SK-N-SH (cell line): ENCODE measurements at regions not wholly inside any gene's neighbourhood (a gene's known extent, or its start where the extent isn't known, plus 50 kb on each side); places are given as distances from the start of the nearest gene placed in this dataset.

Source experiments
- CTCF ChIA-PET: fragments of 300-600, 350-600 bp; formaldehyde crosslinking; extraction: SDS; loops from one replicate; lab custom pipeline; 2021; lab: Yijun Ruan, JAX
- POLR2A ChIA-PET: fragments of 350-600 bp; sonication (Branson Sonifier 250); formaldehyde crosslinking; extraction: SDS; loops from one replicate; lab custom pipeline; 2020; ENCODE audit warnings: antibody characterized with exemption, inconsistent platforms; lab: Yijun Ruan, JAX
- DNase-seq: peaks from one replicate; pipeline ENCODE4 v3.0.0; 2012
- H2AFZ ChIP-seq: fragments of 200-600 bp; sonication (generic); 2 replicates; pipeline ENCODE4 v1.8.1; 2016; ENCODE audit warnings: antibody characterized with exemption, mild to moderate bottlenecking, low read depth
- H3F3A ChIP-seq: fragments of 200-600 bp; sonication (generic); replicated peaks from 2 replicates; pipeline ENCODE3; 2016; ENCODE audit warnings: antibody characterized with exemption, mild to moderate bottlenecking; ENCODE audit not compliant: insufficient read depth
- H3K27ac ChIP-seq, 2 experiments: fragments of 200-500 bp in 1 of 2; fragments of 200-600 bp in 1 of 2; sonication (Bioruptor generic) in 1 of 2; sonication (generic), shearing (Covaris generic) in 1 of 2; 2 replicates each; pipeline versions ENCODE4 v1.5.1 to v1.6.1; 2014 to 2016; ENCODE audit warnings: low read depth in 2 of 2, inconsistent platforms in 1 of 2, low read length in 1 of 2, mild to moderate bottlenecking in 1 of 2, mixed read lengths in 1 of 2
- H3K27me3 ChIP-seq: fragments of 200-600 bp; sonication (generic), shearing (Covaris generic); 2 replicates; pipeline ENCODE4 v1.6.1; 2016; ENCODE audit warnings: mixed run types; ENCODE audit not compliant: insufficient read depth
- H3K36me3 ChIP-seq, 2 experiments: fragments of 200-500 bp in 1 of 2; fragments of 200-600 bp in 1 of 2; sonication (Bioruptor generic) in 1 of 2; sonication (generic) in 1 of 2; replicated peaks in 1 of 2; 2 replicates each; pipeline versions ENCODE3 to v1.5.1; 2014 to 2016; ENCODE audit warnings: low read length in 1 of 2, mild to moderate bottlenecking in 1 of 2; ENCODE audit not compliant: insufficient read depth in 2 of 2, control insufficient read depth in 1 of 2
- H3K4me1 ChIP-seq, 2 experiments: fragments of 200-500 bp in 1 of 2; fragments of 200-600 bp in 1 of 2; sonication (Bioruptor generic) in 1 of 2; sonication (generic), shearing (Covaris generic) in 1 of 2; 2 replicates each; pipeline versions ENCODE4 v1.5.1 to v1.6.1; 2014 to 2016; ENCODE audit warnings: low read depth in 1 of 2, low read length in 1 of 2, mixed run types in 1 of 2; ENCODE audit not compliant: insufficient read depth in 2 of 2, control insufficient read depth in 1 of 2
- H3K4me2 ChIP-seq: fragments of 200-600 bp; sonication (generic), shearing (Covaris generic); 2 replicates; pipeline ENCODE4 v1.6.1; 2017; ENCODE audit warnings: mixed run types
- H3K4me3 ChIP-seq, 2 experiments: fragments of 200-500 bp in 1 of 2; fragments of 200-600 bp in 1 of 2; sonication (Bioruptor generic) in 1 of 2; sonication (generic), shearing (Covaris generic) in 1 of 2; 2 replicates each; pipeline versions ENCODE4 v1.5.1 to v1.8.1; 2014 to 2016; ENCODE audit warnings: low read depth in 2 of 2, inconsistent platforms in 1 of 2, low read length in 1 of 2, mild to moderate bottlenecking in 1 of 2, mixed read lengths in 1 of 2, moderate library complexity in 1 of 2
- H3K79me2 ChIP-seq: fragments of 200-600 bp; sonication (generic); 2 replicates; pipeline ENCODE4 v1.8.1; 2017; ENCODE audit warnings: mild to moderate bottlenecking; ENCODE audit not compliant: insufficient read depth
- H3K9ac ChIP-seq: fragments of 200-600 bp; sonication (generic); 2 replicates; pipeline ENCODE4 v1.6.1; 2017; ENCODE audit warnings: mixed run types
- H3K9me2 ChIP-seq: fragments of 200-600 bp; sonication (generic); 2 replicates; pipeline ENCODE4 v1.6.1; 2017; ENCODE audit warnings: mixed run types
- H3K9me3 ChIP-seq: fragments of 200-600 bp; sonication (generic); 2 replicates; pipeline ENCODE4 v1.6.1; 2017; ENCODE audit warnings: mixed run types, mild to moderate bottlenecking, moderate library complexity
- H4K20me1 ChIP-seq: fragments of 200-600 bp; sonication (generic); 2 replicates; pipeline ENCODE4 v1.6.1; 2017; ENCODE audit warnings: mild to moderate bottlenecking, mixed run types; ENCODE audit not compliant: insufficient read depth
- CHD2 ChIP-seq: fragments of 150-350 bp; IDR thresholded peaks from 2 replicates; pipeline ENCODE4 v1.6.1; 2018; ENCODE audit warnings: low read length; ENCODE audit not compliant: partially characterized antibody
- CTCF ChIP-seq: fragments of 200-600 bp; sonication (generic); IDR thresholded peaks from 2 replicates; pipeline ENCODE4 v1.6.1; 2017; ENCODE audit warnings: antibody characterized with exemption, mild to moderate bottlenecking, moderate library complexity
- FOSL2 ChIP-seq: IDR thresholded peaks from 2 replicates; pipeline ENCODE4 v1.4.0; 2012; ENCODE audit warnings: low read depth, mild to moderate bottlenecking, moderate library complexity, borderline replicate concordance
- GATA2 ChIP-seq: sonication (generic); formaldehyde crosslinking; IDR thresholded peaks from 2 replicates; pipeline ENCODE4 v1.5.0; 2020; ENCODE audit warnings: mild to moderate bottlenecking, missing genetic modification reagents
- JUND ChIP-seq: IDR thresholded peaks from 2 replicates; pipeline ENCODE4 v1.4.0; 2012
- MEF2A ChIP-seq: IDR thresholded peaks from 2 replicates; pipeline ENCODE4 v1.4.0; 2012; ENCODE audit warnings: low read depth, borderline replicate concordance
- NRF1 ChIP-seq: IDR thresholded peaks from 2 replicates; pipeline ENCODE4 v1.6.1; 2012; ENCODE audit warnings: low read depth, mild to moderate bottlenecking, low read length
- POLR2AphosphoS5 ChIP-seq: IDR thresholded peaks from 2 replicates; pipeline ENCODE4 v1.6.1; 2012; ENCODE audit warnings: low read depth, low read length
- REST ChIP-seq: IDR thresholded peaks from 2 replicates; pipeline ENCODE4 v1.6.1; 2012; ENCODE audit warnings: mild to moderate bottlenecking, low read depth, low read length, moderate library complexity
- RFX5 ChIP-seq: IDR thresholded peaks from 2 replicates; pipeline ENCODE4 v1.6.1; 2012; ENCODE audit warnings: mild to moderate bottlenecking, improper control_type of control experiment, low read length
- RXRA ChIP-seq: IDR thresholded peaks from 2 replicates; pipeline ENCODE4 v1.4.0; 2012; ENCODE audit warnings: low read depth, mild to moderate bottlenecking, borderline replicate concordance
- SIN3A ChIP-seq: IDR thresholded peaks from 2 replicates; pipeline ENCODE4 v1.6.1; 2012; ENCODE audit warnings: low read depth, mild to moderate bottlenecking, low read length, moderate library complexity, borderline replicate concordance
- TAF1 ChIP-seq: IDR thresholded peaks from 2 replicates; pipeline ENCODE4 v1.6.1; 2012; ENCODE audit warnings: low read depth, mild to moderate bottlenecking, low read length, moderate library complexity, borderline replicate concordance
- TEAD4 ChIP-seq: IDR thresholded peaks from 2 replicates; pipeline ENCODE4 v1.4.0; 2012; ENCODE audit warnings: mild to moderate bottlenecking, borderline replicate concordance; ENCODE audit not compliant: insufficient read depth
- YY1 ChIP-seq: IDR thresholded peaks from 2 replicates; pipeline ENCODE4 v1.4.0; 2012; ENCODE audit warnings: low read depth, mild to moderate bottlenecking
- WGBS: methylation state at CpG from one replicate; pipeline ENCODE4 v1.1.6; 2017; ENCODE audit warnings: low lambda C conversion rate; 5-methylcytosine and 5-hydroxymethylcytosine counted together
- TF ChIP-seq, protein P1 (sequence below): IDR thresholded peaks from 2 replicates; pipeline ENCODE4 v1.4.0; 2012; ENCODE audit warnings: low read depth, borderline replicate concordance
- TF ChIP-seq, protein P2 (sequence below): IDR thresholded peaks from 2 replicates; pipeline ENCODE4 v1.4.0; 2012; ENCODE audit warnings: low read depth
- TF ChIP-seq, protein P3 (sequence below): fragments of 150-350 bp; IDR thresholded peaks from 2 replicates; pipeline ENCODE4 v1.6.1; 2016; ENCODE audit warnings: mild to moderate bottlenecking, low read depth, low read length
- TF ChIP-seq, protein P4 (sequence below): IDR thresholded peaks from 2 replicates; pipeline ENCODE4 v1.4.0; 2012; ENCODE audit warnings: low read depth, borderline replicate concordance

GRCh38 chr2:187013058-187013457 is 164.1 kb upstream of the ZSWIM2 start:
- no peaks in the 10 kb centered on the region for H3K36me3 ChIP-seq
- CTCF ChIA-PET: no interaction called here
- no peak overlapping the region for H3K4me2 ChIP-seq
- no peak for DNase-seq
- no peaks in the 10 kb centered on the region for H3K27me3 ChIP-seq
- H4K20me1 ChIP-seq: no peaks in the 10 kb centered on the region
- 82% methylated on average over 4 of the region's 4 CpGs for WGBS
- no peaks in the 10 kb centered on the region for H3K4me1 ChIP-seq
- TF ChIP-seq YY1 (no peak), FOSL2 (no peak), POLR2AphosphoS5 (no peak), RXRA (no peak), JUND (no peak), TEAD4 (no peak), RFX5 (no peak), CTCF (no peak), TAF1 (no peak), MEF2A (no peak), CHD2 (no peak), SIN3A (no peak), REST (no peak), NRF1 (no peak), GATA2 (CRISPR knock-in tag) (no peak)
- TF ChIP-seq, protein P1, sequence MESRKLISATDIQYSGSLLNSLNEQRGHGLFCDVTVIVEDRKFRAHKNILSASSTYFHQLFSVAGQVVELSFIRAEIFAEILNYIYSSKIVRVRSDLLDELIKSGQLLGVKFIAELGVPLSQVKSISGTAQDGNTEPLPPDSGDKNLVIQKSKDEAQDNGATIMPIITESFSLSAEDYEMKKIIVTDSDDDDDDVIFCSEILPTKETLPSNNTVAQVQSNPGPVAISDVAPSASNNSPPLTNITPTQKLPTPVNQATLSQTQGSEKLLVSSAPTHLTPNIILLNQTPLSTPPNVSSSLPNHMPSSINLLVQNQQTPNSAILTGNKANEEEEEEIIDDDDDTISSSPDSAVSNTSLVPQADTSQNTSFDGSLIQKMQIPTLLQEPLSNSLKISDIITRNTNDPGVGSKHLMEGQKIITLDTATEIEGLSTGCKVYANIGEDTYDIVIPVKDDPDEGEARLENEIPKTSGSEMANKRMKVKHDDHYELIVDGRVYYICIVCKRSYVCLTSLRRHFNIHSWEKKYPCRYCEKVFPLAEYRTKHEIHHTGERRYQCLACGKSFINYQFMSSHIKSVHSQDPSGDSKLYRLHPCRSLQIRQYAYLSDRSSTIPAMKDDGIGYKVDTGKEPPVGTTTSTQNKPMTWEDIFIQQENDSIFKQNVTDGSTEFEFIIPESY: no peak
- TF ChIP-seq, protein P2, sequence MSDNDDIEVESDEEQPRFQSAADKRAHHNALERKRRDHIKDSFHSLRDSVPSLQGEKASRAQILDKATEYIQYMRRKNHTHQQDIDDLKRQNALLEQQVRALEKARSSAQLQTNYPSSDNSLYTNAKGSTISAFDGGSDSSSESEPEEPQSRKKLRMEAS: no peak
- TF ChIP-seq, protein P3, sequence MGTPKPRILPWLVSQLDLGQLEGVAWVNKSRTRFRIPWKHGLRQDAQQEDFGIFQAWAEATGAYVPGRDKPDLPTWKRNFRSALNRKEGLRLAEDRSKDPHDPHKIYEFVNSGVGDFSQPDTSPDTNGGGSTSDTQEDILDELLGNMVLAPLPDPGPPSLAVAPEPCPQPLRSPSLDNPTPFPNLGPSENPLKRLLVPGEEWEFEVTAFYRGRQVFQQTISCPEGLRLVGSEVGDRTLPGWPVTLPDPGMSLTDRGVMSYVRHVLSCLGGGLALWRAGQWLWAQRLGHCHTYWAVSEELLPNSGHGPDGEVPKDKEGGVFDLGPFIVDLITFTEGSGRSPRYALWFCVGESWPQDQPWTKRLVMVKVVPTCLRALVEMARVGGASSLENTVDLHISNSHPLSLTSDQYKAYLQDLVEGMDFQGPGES: no peak
- TF ChIP-seq, protein P4, sequence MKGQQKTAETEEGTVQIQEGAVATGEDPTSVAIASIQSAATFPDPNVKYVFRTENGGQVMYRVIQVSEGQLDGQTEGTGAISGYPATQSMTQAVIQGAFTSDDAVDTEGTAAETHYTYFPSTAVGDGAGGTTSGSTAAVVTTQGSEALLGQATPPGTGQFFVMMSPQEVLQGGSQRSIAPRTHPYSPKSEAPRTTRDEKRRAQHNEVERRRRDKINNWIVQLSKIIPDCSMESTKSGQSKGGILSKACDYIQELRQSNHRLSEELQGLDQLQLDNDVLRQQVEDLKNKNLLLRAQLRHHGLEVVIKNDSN: no peak
- H2AFZ ChIP-seq: no peak overlapping the region
- no peaks in the 10 kb centered on the region for H3K9me2 ChIP-seq
- no peak overlapping the region for H3K9ac ChIP-seq
- H3F3A ChIP-seq: peaks cover 6% of the 10 kb centered on the region
- H3K79me2 ChIP-seq: no peaks in the 10 kb centered on the region
- no peak overlapping the region for H3K27ac ChIP-seq
- no peaks in the 10 kb centered on the region for H3K9me3 ChIP-seq
- POLR2A ChIA-PET: no interaction called here
- no peak overlapping the region for H3K4me3 ChIP-seq
